GM10248 (cell line): ENCODE measurements at regions not wholly inside any gene's neighbourhood (a gene's known extent, or its start where the extent isn't known, plus 50 kb on each side); places are given as distances from the start of the nearest gene placed in this dataset.

Experiments
- CTCF ChIA-PET: fragments of 300-600 bp; sonication (Branson Sonifier 250); formaldehyde crosslinking; extraction: SDS; loops from one replicate; lab custom pipeline; 2021; ENCODE audit warnings: antibody characterized with exemption; lab: Yijun Ruan, JAX
- POLR2A ChIA-PET: fragments of 350-650 bp; sonication (Branson Sonifier 250); formaldehyde crosslinking; extraction: SDS; loops from one replicate; lab custom pipeline; 2020; ENCODE audit warnings: antibody characterized with exemption; lab: Yijun Ruan, JAX
- DNase-seq: peaks from one replicate; pipeline ENCODE4 v3.0.0; 2012; ENCODE audit errors: extremely low spot score
- CTCF ChIP-seq: IDR thresholded peaks from 2 replicates; pipeline ENCODE4 v1.5.1; 2012; ENCODE audit warnings: mild to moderate bottlenecking, low read depth; ENCODE audit errors: extremely low read depth, missing control alignments, control extremely low read depth

GRCh38 chr1:67605209-67605780 is 79.7 kb upstream of the GADD45A start:
- POLR2A ChIA-PET = no interaction called here
- TF ChIP-seq CTCF = no peak
- CTCF ChIA-PET = interaction anchor here (1.0 to 1.4 kb wide), 5 partner anchors 11 to 841 kb away, joined by 3 to 4 read pairs (median 3); no protein-coding TSS in a partner anchor
- DNase-seq = no peak

GRCh38 chr1:67607286-67607685 is 77.7 kb upstream of the GADD45A start:
- CTCF ChIA-PET = interaction anchor here (1.0 kb wide), 1 partner anchor 25 kb away, joined by 3 read pairs; no protein-coding TSS in a partner anchor
- POLR2A ChIA-PET = no interaction called here

GRCh38 chr1:67607699-67608098 is 77.3 kb upstream of the GADD45A start:
- no peak for DNase-seq
- ChIA-PET POLR2A (no interaction called here), CTCF (no interaction called here)
- TF ChIP-seq CTCF = no peak

More at GRCh38 chr1:67607286-67607685, 77.7 kb upstream of the GADD45A start:
- no peak for TF ChIP-seq CTCF
- no peak for DNase-seq

- ChIA-PET CTCF (interaction anchor here (1.0 to 2.4 kb wide), 4 partner anchors 11 to 65 kb away, joined by 3 to 12 read pairs (median 8); no protein-coding TSS in a partner anchor), POLR2A (no interaction called here)
- no peak for DNase-seq
- TF ChIP-seq CTCF = no peak
These were observed 76.1 kb upstream of the GADD45A start for GRCh38 chr1:67608661-67609576.

- POLR2A ChIA-PET = no interaction called here
- CTCF ChIA-PET = interaction anchor here (1.0 to 2.4 kb wide), 6 partner anchors 10 to 156 kb away, joined by 3 to 12 read pairs (median 4); no protein-coding TSS in a partner anchor
- no peak for DNase-seq
- no peak for TF ChIP-seq CTCF
These were observed 75.2 kb upstream of the GADD45A start for GRCh38 chr1:67609577-67610341.

- ChIA-PET CTCF (interaction anchor here (1.0 to 2.4 kb wide), 4 partner anchors 14 to 155 kb away, joined by 3 to 12 read pairs (median 7); no protein-coding TSS in a partner anchor), POLR2A (no interaction called here)
- DNase-seq = no peak
- no peak for TF ChIP-seq CTCF
These were observed 74.6 kb upstream of the GADD45A start for GRCh38 chr1:67610450-67610849.
